Cardiac fibroblast (primary cell): ENCODE measurements at regions not wholly inside any gene's neighbourhood (a gene's known extent, or its start where the extent isn't known, plus 50 kb on each side); places are given as distances from the start of the nearest gene placed in this dataset.

Source experiments
- DNase-seq, 2 donors: peaks; one replicate each; pipeline versions ENCODE4 v3.0.0 to v3.0.0-alpha.2; 2010; ENCODE audit warnings: low read depth in 2 of 2
- H3K4me3 ChIP-seq, 2 donors: replicated peaks in 1 of 2; 1 replicate in 1 of 2; 2 replicates in 1 of 2; pipeline ENCODE4 v1.5.1; 2011; ENCODE audit warnings: low read depth in 2 of 2, low read length in 2 of 2, mild to moderate bottlenecking in 2 of 2, moderate library complexity in 1 of 2
- TF ChIP-seq, protein P1 (sequence below): IDR thresholded peaks from one replicate; pipeline ENCODE4 v1.5.1; 2011; ENCODE audit warnings: low read depth, mild to moderate bottlenecking, low read length, inconsistent platforms

GRCh38 chr21:26288026-26288425, 117.5 kb upstream of the APP start:
- no peak overlapping the region for H3K4me3 ChIP-seq
- TF ChIP-seq, protein P1, sequence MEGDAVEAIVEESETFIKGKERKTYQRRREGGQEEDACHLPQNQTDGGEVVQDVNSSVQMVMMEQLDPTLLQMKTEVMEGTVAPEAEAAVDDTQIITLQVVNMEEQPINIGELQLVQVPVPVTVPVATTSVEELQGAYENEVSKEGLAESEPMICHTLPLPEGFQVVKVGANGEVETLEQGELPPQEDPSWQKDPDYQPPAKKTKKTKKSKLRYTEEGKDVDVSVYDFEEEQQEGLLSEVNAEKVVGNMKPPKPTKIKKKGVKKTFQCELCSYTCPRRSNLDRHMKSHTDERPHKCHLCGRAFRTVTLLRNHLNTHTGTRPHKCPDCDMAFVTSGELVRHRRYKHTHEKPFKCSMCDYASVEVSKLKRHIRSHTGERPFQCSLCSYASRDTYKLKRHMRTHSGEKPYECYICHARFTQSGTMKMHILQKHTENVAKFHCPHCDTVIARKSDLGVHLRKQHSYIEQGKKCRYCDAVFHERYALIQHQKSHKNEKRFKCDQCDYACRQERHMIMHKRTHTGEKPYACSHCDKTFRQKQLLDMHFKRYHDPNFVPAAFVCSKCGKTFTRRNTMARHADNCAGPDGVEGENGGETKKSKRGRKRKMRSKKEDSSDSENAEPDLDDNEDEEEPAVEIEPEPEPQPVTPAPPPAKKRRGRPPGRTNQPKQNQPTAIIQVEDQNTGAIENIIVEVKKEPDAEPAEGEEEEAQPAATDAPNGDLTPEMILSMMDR: no peak
- no peak for DNase-seq

GRCh38 chr21:26284531-26284930, 114.0 kb upstream of the APP start:
- TF ChIP-seq, protein P1: no peak
- no peak overlapping the region for H3K4me3 ChIP-seq
- DNase-seq: no peak

- H3K4me3 ChIP-seq: no peak overlapping the region
- DNase-seq: no peak
- TF ChIP-seq, protein P1: no peak
These were observed 111.5 kb upstream of the APP start for GRCh38 chr21:26282058-26282457.

DNA sequence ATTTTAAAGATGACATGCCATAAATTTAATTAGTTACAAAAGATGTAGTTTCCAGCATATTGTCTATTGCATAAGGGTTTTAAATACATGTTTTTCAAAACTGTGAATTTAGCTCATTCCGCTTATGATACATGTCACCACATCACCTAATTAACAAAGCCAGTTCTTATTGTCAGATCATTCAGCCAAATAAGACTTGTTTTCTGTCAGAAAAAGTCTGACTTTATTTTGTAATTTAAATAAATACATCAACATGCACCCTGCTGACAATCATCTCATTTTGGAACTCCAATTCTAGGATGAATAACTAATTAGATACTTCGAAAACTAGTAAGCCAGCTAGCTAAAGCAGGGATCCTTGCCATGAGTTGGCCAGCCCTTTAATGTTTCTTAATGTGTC, 110.9 kb upstream of the APP start:
- TF ChIP-seq, protein P1: no peak
- no peak overlapping the region for H3K4me3 ChIP-seq
- no peak for DNase-seq

GRCh38 chr21:26280775-26281174, 110.2 kb upstream of the APP start:
- no peak for DNase-seq
- no peak overlapping the region for H3K4me3 ChIP-seq
- TF ChIP-seq, protein P1: no peak

GRCh38 chr21:26280148-26280547, 109.6 kb upstream of the APP start:
- no peak for DNase-seq
- H3K4me3 ChIP-seq: no peak overlapping the region
- TF ChIP-seq, protein P1: no peak

DNA sequence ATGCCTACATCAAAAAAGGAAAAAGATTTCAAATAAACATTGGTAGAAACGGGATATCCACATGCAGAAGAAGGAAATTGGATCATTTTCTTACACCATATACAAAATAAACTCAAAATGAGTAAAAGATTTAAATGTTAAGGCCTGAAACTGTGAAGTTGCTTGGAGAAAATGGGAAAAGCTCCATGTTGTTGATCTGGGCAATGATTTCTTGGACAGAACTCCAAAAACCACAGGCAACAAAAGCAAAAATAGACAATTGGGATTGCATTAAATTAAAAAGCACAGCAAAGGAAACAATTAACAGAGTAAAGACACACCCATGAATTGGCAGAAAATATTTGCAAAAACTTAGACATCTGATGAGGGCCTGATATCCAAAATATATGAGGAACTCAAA, 105.2 kb upstream of the APP start:
- no peak for DNase-seq
- H3K4me3 ChIP-seq: no peak overlapping the region
- TF ChIP-seq, protein P1: no peak
